DMS153 treated with DMSO at 0.1 percent for 48 hours (cell line): ENCODE measurements at regions not wholly inside any gene's neighbourhood (a gene's known extent, or its start where the extent isn't known, plus 50 kb on each side); places are given as distances from the start of the nearest gene placed in this dataset.
A peak's percentile ranks its signal among the peaks of the same experiment; 100 is the strongest.
"Not testable (repeated sequence)": the region's sequence is repeated elsewhere in the genome, so short reads cannot be mapped to it uniquely, and the experiment has no call there.

Experiments
- DNase-seq: peaks from one replicate; lab custom pipeline; 2025; ENCODE audit not compliant: unreplicated experiment; lab: John Stamatoyannopoulos, UW

DNA sequence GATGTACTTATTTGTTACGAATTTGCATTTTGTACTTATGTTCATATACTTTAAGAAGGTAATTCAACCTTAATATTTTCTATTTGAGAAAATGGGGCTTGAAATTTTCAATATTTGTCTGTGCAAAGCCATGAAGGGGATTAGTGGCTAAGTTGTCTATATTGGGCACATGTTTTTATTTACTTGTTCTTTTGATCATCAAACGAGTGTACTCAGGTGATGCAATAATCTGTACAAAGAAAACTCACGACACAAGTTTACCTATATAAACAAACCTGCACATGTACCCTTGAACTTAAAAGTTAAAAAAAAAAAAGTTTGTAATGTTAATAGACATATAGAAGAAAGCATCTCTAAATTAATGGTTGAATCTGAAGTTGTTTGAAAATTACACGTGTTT lies 658.9 kb upstream of the SYT4 start:
- no peak for DNase-seq

- no peak for DNase-seq
These were observed 672.0 kb upstream of the SYT4 start for GRCh38 chr18:43949291-43949690.

- DNase-seq, result no peak
These were observed 672.8 kb upstream of the SYT4 start for GRCh38 chr18:43950062-43950461.

GRCh38 chr18:43952398-43952797 lies 675.1 kb upstream of the SYT4 start:
- no peak for DNase-seq

- DNase-seq, result no peak
These were observed 684.4 kb upstream of the SYT4 start for GRCh38 chr18:43961722-43962121.

DNA sequence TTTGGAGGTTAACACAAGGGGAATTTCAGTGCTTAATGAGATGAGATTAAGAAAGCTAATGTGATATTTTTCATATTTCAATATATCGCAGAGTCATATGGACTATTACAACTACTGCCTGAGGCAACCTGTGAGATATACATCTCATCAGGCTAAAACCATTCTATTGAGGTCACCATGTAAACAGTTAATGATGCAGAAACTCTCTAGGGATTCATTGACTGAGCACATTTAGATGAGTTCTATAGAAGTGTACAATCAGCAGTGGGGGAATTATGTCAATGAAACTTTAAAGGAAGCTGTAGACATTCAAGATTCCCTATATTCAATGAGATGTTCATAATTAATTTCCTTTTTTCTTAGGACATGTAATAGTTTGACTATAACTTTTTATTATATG lies 687.4 kb upstream of the SYT4 start:
- DNase-seq, result no peak

- DNase-seq, result no peak
These were observed 688.4 kb upstream of the SYT4 start for GRCh38 chr18:43965691-43966090.

DNA sequence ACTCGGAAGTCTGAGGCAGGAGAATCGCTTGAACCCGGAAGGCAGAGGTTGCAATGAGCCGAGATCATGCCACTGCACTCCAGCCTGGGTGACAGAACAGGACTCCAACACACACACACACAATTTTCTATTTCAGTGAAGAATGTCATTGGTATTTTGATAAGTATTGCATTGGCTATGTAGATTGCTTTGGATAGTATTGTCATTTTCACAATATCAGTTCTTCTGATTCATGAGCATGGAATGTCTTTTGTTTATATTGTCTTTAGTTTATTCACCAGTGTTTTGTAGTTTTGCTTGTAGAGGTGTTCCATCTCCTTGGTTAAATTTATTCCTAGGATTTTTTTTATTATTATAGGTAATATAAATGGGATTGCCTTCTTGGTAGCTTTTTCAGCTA lies 693.4 kb upstream of the SYT4 start:
- DNase-seq, result no peak

DNA sequence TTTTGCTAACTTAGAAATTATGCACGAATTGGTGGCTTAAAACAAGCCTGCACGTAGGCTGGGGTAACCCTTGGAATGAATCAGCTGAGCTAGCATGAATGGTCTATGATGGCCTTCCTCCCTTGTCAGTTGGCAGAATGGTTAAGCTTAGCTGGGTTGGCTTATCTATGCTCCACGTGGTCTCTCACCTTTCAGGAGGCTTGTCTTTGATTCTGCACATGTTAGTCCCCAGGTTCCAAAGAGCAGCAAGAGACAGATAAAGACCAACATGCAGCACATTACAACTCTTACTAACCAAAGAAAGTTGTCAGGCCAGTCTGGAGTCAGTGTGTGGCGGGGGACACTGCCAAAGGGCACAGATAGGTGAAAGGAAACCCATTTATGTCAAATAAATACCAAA lies 700.9 kb upstream of the SYT4 start:
- DNase-seq, result no peak

DNA sequence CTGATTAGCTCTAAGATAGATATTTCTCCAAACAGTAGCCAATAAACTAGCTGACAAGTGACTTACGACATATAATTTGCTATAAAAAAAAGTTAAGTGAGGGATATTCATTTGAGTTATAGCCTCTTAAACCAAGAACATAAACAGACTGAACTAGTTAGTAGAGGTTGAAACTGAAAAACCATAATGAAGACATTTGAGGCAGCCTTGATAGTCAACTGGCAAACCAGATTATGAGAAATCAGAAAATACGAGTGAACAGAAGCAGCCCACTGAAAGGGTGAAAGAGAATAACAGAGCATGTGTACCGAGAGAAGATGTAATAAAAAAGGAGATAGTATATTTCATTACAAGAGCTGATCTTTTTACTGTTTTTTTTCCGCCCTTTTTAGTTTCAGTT lies 698.1 kb upstream of the SETBP1 start:
- DNase-seq, result no peak

- not testable (repeated sequence) for DNase-seq
These were observed 693.6 kb upstream of the SETBP1 start for GRCh38 chr18:43987061-43987460.

- DNase-seq, result no peak
These were observed 687.9 kb upstream of the SETBP1 start for GRCh38 chr18:43992741-43993140.

- no peak for DNase-seq
These were observed 686.3 kb upstream of the SETBP1 start for GRCh38 chr18:43994381-43994780.

DNA sequence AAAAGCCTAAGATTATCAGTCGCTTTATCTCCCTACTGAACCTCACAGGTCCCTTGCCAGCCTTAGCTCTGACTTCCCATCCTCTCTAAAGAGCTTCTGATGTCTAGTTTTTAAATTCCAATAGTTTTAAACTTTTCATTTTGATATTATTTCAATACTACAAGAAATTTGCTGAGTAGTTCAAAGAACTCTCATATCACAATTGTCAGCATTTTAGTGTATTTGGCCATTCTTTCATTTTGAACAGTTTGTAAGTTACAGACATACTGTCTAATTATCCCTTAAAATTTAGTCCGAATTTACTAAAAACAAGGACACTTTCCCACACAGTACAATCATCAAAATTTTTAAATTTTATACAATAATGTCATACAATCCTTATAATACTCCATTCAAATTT lies 666.8 kb upstream of the SETBP1 start:
- DNase-seq, result no peak

GRCh38 chr18:44025421-44025820 lies 655.3 kb upstream of the SETBP1 start:
- DNase-seq, result no peak

DNA sequence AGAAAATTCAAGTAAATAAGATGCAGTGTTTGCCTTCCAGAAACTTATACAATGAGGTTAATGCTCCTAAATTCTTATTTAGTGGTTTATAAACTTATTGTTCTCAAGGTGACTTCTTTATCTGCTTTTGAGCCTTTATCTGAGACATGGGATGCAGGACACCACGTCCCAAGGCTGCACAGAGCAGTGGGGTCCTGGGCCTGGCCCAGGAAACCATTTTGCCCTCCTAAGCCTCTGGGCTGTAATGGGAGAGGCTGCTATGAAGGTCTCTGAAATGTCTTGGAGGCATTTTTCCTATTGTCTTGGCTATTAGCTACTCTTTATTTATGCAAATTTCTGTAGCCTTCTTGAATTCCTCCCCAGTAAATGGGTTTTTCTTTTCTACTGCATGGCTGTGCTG lies 652.6 kb upstream of the SETBP1 start:
- DNase-seq, result no peak

DNA sequence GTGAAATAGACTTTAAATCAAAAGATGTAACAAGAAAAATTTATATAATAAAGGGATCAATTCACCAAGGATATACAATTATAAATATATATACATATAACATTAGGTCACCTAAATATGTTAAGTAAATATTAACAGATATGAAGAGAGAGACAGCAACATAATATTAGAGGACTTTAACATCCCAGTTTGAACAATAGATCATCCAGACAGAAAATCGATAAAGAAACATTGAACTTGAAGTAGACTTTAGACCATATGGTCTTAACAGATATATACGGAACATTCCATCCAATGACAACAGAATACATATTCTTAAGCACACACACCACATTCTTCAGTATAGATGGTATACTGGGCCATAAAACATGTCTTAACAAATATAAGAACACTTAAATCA lies 649.6 kb upstream of the SETBP1 start:
- no peak for DNase-seq

DNA sequence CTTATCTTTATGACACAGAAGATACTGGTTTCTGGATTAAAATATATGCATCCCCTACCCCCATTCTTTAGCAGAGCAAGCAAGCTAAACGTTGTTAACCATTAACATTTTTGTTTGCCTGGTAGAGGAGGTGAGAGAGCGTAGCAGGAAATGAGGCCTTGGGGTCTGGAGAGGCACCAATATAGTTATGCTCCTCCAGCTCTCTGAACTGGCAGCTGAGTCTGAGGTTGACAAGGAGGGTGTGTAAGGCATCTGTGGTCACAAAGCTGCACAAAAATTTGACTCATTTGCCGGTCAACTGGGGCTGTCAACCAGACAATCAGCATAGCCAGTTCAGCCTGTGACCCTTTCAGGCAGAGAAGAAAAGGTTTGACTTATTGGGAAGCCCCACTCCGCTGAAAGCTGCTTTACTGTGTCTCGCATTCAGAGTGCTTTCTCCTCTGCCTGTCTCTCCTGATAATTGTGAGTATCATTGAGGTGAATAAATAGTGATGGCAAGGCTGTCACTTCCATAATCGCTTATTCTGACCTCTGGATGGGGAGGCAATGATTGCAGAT lies 647.5 kb upstream of the SETBP1 start:
- no peak for DNase-seq

- no peak for DNase-seq
These were observed 645.1 kb upstream of the SETBP1 start for GRCh38 chr18:44035554-44035953.

DNA sequence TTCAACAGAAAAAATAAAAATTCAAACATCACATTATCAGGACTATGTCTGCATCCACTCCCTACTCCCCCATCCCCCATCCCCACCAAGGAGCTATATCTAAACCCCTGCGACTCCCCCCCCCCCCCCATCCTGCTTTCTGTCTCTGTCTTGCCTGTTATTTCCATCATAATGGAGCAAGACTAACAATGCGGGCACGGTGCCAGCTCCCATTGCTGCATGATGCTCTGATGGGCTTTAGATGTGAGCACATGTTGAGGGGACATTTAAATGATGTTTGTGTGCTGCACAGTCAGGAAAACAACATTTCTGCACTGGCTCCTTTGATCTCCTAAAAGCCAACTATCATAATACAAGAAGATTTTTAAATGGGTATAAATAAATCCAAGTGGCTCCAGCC lies 644.2 kb upstream of the SETBP1 start:
- DNase-seq, result peak; percentile 22

- no peak for DNase-seq
These were observed 641.5 kb upstream of the SETBP1 start for GRCh38 chr18:44039216-44039615.

DNA sequence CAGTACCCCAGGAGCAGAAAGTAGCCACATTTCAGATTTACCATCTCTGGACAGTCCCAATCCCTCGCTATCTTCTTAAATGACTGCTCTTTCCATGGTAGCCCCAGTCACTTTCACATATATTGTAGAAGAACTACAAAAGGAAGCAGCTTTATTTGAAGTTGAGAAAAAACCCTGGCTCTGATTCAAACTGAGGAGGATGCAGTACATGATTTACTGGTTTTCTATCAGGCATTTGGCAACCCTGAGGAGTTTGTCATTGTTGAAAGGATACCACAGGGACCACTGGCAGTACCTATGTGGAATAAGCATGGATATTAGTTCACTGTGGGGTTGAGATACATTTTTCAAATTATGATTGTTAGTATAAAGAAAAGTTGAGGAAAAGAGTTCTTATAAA lies 640.9 kb upstream of the SETBP1 start:
- DNase-seq, result no peak

DNA sequence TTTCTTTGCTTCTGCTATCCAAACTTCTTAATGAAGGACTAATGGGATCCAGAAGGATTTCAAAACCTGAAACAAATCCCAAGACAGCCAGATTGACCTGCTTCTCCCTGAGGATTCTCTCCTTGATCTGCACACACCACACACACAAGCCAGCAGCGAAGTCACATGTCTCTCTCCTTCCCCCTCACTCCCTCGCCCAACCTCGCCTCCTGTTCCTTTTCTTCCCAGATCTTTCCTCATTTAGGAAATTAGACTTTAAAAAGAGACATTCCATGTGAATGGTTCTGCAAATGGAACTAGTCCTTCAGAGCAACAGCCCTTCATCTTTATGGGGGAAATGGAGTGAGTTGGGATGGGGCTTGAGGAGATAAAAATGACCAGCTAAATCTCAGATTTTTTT lies 639.1 kb upstream of the SETBP1 start:
- no peak for DNase-seq

- no peak for DNase-seq
These were observed 638.7 kb upstream of the SETBP1 start for GRCh38 chr18:44041961-44042360.
